CD4-positive, alpha-beta T cell treated with Interleukin-17A for 4 hours (primary cell): ENCODE measurements at regions not wholly inside any gene's neighbourhood (a gene's known extent, or its start where the extent isn't known, plus 50 kb on each side); places are given as distances from the start of the nearest gene placed in this dataset.

Experiments
- DNase-seq: peaks from one replicate; pipeline ENCODE4 v3.0.0-alpha.2; 2020; ENCODE audit warnings: mixed read lengths

DNA sequence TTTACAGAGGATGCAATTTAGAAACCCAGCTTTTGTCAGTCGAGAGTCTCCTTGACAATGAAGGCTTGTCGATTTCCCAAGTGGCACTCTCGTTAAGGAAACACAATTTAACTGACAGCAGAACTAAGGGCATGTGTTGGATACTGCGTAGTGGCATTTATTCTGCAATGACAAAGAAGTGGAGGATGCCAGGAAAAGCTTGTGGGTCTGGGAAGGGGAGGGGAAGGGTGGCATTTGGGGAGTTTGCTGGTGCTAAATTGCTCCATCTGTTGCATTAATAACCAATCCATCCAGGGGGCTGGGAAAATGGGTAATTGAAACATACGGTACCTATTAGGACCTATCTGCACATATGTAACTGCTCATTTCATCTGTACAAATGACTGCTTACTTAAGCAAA lies 190.6 kb downstream of the NSG2 start:
- no peak for DNase-seq

DNA sequence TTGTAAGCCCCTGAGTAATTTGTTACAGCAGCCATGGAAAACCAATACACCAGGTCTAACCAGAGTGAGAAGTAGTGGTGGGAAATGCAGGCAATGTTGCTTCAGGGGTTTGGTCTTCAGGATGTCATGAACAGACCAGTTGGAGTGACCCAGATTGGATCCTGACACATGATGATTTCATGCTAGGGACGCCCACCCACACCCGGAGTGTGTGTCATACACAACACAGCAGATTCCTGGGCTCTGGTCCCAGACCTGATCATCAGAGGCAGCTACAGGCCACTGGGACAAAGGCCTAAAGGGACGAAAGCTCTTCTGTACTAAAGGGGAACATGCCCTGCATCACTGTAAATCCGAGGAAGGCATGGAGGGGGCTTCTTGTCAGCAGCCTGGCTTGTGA lies 194.2 kb downstream of the NSG2 start:
- no peak for DNase-seq

DNA sequence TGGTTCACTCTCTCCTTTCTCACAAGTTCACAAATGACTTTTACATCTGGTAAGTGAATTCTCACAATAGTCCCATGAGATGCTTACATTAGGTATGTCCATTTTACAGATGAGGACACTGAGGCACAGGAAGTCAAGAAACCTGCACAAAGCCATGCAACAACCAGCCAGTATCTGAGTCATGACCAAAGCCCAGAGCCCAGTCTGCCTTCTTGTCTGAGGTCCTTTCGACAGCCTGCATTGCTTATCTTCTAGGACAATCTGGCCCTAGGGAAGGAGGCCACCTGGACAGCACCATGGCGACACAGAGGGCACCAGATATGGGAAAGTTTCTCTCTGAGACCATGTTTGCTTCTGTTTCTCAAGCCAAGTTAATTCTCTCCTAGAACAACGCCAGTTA lies 197.1 kb downstream of the NSG2 start:
- DNase-seq = no peak

DNA sequence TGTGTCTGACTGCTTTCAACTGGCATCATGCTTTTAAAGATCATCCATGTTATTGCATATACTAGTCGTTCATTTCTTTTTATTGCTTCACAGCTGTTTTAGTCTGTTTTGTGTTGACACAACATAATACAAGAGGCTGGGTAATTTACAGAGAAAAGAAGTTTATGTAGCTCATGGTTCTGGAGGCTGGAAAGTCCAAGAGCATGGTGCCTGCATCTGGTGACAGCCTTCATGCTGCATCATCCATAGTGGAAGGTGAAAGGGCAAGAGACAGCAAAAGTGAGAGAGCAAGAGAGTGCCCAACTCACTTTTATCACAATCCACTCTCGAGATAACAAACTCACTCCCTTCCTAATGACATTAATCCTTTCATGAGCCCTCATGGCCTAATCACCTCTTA lies 198.4 kb downstream of the NSG2 start:
- no peak for DNase-seq

DNA sequence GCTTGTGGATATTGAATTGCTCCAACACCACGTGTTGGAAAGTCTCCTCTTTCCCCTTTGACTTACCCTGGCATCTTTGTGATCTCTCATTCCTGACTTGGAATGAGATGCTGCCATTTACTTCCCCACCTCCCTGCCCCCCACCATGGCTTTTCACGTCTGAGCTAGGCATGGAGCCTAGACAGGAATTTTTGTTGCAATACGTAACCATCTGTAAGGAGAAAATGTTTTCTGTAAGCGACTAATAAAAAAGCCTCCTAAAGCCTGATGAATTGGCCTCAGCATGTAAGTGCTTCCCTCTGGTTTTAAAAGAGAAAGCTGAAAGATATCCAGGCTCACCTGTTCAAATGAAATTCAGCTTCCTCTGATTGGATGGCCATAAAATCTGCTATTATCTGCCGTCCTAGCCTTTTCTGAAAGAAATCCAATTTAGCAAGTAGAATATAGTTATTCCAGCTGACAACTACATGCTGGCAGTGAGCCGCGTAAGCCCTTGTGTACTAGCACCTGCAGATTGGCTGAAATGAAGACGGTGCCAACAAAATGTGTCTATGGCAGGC lies 200.1 kb downstream of the NSG2 start:
- DNase-seq = no peak

DNA sequence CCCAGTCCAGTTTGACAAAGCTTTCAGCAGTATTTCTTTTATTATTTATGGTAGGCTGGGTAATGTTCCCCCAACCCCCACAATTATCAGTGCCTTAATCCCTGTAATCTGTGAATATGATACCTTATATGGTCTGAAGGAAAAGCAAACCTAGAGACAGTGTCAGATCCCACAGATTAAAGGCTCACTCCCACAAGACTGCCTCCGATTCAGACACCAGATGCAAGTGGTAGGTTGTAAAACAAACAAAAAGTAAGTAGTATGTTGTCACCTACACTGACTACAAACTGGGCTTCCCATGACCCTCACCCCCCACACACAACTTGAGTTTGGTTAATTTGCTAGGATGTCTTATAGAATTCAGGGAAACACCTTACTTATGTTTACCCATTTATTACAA lies 201.2 kb downstream of the NSG2 start:
- DNase-seq = no peak

DNA sequence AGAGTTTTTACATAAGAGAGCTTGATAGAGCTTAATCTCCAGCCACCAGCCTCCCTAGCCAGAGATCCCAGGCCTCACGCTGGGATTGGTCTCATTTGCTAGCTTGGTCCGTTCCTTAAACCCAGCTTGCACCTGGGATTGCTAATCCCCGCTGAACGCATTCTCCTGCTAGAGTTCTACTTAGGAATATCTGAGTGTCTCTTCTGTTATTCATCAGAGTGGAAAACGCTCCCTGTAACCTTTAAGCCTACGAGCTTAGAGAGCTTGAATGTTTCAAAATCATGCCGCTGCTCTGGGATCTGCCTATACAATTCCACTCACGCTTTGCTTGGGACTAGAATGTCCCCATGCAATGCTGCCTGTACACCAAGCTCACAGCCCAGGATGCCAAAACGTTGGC lies 201.8 kb downstream of the NSG2 start:
- DNase-seq = no peak

DNA sequence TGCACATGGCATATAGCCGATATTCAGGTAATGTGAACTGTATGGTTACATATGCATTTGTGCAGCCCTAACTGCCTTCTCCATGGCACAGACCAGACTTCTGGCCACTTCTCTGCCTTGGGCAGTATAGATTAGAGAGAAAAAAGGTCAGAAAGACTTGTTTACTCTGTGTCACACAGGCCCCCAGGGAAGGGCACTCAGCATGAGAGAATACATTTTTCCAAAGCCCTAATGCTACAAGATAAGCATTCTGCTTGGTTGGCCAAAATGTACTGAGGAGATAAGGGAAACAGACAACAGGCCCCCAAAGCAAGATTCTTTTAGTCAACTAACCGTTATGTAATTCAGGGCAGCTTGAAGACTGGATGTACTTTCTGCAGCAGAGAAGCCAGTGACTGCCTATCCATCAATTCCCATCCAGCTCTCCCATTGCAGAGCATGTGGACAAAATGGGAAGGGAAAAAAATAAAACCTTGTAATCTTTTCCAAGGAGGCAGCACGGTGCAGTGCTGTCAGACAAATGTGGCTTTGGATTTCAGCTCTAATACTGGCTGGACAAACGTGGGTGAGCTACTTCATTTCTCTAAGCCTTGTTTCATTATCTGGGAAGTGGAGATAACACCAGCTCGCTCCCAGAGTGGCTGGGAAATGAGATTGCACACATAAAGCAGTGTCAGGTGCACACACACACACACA lies 205.9 kb downstream of the NSG2 start:
- no peak for DNase-seq

DNA sequence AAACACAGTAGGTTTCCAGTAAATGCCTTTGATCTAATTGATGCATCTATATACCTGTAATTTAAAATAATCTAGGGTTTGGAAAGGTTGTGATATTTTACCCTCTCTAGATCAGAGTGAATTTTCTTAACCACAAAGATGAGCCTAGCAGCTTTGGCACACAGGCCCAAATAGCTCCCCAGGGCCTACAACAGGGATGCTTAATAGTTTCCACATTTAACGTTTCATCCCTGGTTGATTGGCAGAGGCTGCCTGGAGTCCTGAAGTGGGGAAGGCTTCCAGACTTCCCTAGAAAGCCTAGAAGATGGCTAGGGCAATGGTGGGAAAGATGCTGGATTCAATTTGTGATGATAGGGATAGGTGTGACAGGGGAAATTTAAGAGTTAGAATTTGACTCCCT lies 206.6 kb downstream of the NSG2 start:
- no peak for DNase-seq

DNA sequence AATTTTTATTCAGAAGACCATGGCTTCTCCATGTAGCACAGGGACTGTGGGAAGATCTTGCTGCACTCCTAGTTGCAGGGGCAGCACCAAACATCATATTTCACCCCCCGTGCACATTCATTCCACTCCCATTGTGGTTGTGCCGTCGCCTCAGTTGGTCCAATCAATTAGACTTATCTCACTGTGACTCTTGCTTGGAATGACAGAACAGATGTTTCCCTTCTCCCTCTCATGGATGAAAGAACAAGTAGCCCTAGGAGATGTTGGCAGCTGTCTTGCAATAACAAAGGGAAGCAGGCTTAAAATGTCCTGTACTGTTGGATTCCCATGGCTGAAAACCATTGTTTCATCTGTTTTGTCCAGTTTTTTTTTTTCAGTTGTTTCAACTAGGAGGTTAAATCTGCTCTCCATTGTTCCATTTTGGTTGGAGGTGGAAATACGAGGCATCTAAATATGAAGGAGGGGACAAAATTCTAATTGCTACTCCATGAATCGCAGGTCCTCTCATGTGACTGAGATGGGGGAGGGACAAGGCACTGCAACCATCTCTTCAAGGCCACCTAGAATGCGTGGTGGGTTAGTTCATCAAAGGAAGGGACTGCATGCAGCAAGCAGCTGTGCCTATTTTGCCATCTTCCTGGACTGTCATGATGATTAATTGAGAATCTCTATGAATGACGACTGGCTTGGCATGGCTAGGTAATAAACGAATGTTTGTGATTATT lies 214.4 kb downstream of the NSG2 start:
- no peak for DNase-seq

DNA sequence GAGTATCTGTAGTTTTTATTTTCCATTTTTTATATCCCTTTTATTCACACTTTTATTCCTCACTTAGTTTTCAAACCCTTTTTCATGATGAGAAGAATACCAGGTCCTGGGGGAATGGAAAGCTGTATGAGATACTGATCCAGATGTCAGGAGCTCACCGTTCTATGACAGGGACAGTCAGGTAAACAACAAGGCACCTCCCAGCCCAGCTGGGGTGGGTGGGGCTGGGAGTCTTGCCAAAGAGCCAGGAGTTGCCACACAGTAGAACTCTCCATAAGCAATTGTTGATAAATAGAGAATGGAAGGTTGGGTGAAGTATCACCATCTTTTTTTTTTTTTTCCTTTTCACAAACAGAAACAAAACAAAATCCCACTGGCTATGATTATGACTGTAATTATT lies 225.8 kb downstream of the NSG2 start:
- no peak for DNase-seq

DNA sequence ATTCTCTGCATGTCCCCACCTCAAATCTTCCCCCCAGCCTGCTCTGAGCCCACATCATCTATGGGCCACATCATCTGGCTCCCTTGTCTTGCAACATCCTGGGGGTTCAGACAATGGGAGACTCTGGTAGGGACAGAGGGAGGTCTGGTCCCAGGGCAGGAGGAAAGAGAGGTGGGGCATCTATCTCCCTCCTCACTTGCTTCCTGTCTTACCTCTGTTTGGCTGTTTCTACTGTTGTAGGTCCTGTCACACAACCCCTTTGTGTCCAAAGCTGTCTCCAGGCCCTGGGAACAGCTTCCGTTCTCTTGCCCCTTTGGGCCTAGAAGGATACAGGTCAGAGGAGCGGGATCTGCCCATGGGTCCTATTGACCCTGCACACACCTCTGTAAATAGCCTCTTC lies 227.2 kb downstream of the NSG2 start:
- no peak for DNase-seq

DNA sequence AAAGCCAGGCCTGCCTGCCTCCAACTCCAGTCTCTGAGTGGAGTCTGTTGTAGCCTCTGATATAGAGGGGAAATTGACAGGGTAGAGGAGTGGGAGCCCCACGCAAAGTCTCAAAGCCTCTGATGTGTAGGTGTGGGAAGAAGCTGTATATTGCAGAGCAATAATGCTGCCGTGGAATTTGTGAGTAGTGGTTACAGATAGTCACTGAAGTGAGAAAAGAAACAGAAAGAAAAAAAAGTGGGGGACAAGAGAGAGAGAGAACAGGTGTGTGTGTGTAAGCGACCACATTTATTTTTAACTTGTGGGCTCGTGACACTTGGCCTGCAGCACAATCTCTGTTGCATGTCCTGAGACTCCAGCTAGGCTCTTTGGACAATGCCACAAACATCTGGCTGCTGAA lies 227.8 kb downstream of the NSG2 start:
- no peak for DNase-seq

DNA sequence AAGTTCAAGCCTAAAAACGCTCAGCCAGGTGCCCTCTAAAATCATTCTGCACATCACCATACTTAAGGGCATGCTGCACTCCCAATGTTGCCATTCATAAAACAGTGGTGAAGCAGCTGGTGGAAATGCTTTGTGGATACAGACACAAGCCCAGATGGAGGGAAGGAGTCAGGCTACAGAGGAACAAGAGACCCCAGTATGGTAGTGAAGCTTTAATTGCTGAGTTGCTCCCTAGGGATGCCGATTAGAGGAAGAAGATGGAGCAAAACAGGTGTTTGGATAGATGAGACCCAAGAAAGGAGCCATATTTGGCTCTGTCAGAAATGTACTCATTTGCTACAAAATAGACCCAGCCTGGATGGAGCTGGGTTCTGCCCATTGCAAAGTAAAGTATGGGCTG lies 230.5 kb downstream of the NSG2 start:
- DNase-seq = no peak

DNA sequence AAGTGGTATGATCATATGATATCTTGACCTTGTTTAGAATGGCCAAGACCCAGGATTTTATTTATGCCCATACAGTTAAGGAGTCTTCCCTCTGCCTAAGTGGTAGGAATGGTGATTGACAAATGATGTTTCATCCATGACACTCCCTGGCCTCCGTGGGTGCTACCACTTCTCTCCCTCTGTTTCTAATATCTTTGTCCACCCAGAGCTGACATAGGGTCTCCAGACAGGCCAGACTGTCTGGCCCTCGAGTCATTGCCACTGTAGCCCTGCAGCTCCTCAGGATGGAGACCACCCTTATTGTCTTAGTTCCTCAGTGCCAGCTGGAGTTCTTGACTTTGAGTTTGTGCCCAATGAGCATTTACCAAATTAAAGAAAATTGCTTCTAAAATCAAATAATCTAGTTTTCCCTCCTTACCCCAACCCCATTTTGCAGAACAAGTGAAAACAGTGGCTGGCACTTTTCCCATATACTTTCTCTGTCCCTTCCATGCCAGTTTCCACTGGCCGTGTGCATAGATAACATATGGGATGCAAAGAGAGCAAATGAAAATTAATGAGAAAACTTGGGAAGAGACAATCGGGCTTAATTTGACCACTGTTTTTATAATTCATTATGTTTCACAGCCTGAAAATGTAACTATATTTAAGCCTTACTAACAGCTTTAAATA lies 235.7 kb downstream of the NSG2 start:
- no peak for DNase-seq

DNA sequence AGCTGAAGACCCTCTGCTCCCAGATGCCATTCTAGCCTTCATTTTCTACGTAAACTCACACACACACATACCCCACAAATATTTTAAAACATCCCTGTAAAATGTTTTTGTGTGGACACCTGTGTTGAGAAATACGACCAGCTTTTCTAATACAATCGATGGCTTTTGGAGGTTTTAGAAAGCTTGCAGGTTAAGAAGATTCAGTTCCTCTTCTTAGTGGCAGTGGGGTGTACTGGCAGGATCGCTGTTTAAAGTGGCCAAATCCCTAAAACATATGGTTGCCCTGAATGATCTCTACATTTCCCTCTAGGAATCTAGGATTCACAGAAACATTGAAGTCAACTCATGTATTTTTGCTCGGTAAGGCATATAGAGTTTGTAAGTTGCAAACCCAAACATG lies 236.3 kb downstream of the NSG2 start:
- DNase-seq = no peak

DNA sequence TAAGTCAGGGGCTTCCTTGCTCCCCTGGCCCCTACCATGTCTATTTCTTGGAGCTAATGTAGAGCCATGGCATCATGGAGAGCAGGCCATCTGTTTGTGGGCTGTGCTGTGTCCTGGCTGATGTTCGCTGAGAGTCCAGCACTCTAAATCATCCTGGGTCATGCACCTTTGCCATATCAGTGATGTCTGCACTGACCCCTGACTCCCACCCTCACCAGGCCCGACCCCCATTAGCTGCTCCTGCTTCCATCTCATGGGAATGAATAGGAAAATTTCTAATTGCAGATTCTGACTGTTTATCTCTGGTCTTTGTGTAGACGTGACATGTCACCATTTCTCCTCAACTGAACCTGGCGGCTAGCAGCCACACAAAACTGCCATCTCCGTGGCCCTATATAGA lies 236.9 kb downstream of the NSG2 start:
- no peak for DNase-seq

DNA sequence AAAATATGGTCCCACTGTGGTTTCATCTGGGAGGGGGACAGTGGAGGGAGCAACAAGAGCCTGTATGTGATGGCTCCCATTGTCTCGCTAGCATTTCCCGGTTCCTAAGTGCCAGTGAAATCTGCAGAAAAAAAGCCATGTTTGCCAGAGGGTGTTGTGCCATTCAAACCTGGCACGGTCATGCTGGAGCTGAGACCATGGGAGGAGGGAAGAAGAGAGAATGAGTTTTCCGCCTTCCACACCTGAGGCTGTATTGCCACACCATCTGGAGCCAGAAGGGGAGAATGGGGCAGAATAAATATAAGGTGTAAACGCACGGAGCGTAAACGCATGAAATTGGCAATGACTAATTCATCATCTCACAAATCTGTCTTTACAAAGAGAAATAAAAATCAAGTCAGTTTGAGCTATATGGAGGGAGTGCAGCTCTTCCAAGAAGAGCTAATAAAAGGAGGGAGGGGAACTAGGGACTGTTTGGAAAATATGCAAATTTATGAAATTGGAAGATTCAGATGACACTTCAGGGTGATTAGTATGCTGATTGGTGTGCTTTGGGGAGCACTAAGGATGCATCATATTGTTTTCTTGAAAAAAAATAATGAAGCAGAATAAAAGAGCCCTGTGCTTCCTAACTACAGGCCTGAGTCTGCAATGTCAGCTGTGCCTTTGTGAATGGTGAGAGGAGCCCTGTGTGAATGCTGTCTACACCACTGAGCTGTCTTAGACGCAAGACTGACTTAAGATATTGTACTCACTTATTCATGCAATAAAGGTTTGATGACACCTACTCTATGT lies 237.9 kb downstream of the NSG2 start:
- DNase-seq = no peak

DNA sequence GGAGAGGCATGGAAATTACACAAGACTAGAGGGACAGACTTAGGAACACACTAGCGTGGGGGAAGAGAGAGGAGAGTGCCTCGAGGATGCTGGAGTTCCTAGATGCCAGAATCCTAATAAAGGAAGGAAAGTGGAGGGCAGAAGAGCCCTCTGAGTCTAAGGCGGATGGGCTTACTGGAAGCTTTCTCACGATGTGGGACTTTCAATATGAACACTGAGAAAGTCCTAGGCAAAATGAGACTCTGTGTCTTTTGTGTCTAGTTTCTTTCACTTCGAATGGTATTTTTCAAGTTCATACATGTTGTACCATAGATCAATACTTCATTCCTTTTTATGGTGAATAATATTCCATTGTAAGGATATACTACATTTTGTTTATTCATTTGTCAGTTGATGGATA lies 239.4 kb downstream of the NSG2 start:
- DNase-seq = no peak

DNA sequence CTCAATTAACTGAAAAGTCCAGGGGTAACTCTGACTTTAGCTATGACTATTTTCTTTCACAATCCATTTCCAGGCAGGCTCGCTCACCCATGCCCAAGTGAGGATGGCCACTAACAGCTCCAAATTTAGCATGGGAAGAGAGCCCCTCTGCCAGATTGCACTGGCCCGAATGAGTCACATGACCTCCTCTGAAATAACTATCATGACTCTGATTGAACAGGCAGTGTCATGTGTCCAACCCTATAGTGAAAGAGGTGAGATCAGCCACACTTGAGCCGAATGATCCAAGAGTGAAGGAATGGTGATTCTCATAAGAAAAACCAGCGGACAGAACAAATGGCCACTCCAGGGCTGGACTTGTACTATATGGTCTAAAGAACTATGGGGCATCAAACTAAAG lies 242.3 kb downstream of the NSG2 start:
- DNase-seq = no peak

DNA sequence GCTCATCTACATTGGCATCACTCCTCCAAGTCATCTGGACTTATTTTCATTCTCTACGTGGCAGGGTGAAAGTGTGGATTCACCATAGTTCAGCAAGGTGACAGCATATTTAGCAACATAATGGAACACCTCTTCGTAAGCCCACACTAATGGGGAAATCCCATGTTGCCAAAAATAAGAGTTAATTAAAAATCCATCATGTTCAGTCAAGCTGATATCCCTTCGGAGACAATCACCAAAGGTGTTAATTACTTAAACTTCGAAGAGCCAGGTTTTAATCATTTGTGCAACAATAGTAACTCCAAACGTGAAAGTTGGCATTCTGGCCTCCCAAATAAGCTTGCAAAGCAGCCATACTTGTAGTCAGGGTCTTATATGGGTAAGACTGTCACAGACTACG lies 242.9 kb downstream of the NSG2 start:
- DNase-seq = no peak

DNA sequence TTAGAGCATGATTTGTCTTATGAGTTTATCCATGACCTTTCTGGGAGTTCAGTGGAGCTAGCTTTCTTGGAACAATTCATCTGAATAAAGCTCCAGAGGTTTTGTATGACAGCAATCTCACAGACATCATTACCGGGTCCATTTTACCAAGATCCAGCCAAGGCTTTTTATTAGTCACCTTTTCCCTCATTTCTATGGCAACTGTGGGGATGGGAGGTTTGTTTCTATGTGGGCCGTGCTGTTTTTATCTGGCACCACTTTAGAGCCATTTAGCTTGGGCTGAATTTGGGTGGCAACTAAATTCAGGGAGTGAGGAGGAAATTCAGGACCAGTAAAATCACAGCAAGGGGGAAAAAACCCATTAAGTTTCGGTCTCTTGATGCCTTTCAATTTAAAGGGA lies 245.7 kb downstream of the NSG2 start:
- DNase-seq = no peak

DNA sequence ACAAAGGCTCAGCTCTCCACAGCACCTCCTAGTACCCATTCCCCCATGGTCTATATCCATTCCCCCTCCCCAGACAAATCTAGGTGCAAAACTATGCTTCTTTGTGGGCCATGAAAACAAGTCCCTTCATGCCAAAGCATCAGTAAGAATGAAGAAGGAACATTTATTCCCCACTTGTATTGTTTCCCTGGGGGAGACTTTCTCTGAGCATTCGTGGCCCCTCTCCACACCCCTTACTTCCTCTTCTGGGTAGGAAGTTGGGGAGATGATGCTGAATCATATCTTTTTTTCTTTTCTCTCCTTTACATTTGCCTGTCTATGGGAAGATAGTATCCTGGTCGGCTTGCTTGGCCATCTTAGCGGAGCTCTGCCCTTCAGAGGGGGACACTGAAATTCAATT lies 246.8 kb downstream of the NSG2 start:
- DNase-seq = no peak
